Mucosa of descending colon (tissue), 3 donors: ENCODE measurements at regions not wholly inside any gene's neighbourhood (a gene's known extent, or its start where the extent isn't known, plus 50 kb on each side); places are given as distances from the start of the nearest gene placed in this dataset.

ENCODE experiments used
- ATAC-seq: fragments of 200-7000 bp; cut with Tn5 transposase; one replicate; pipeline ENCODE4 v1.9.1; 2020; ENCODE audit warnings: mild to moderate bottlenecking, moderate library complexity
- DNase-seq, 3 donors: peaks; one replicate each; pipeline ENCODE4 v3.0.0-alpha.2; 2020
- H3K36me3 ChIP-seq: fragments of 200-600 bp; one replicate; pipeline ENCODE4 v1.8.0; 2021; ENCODE audit warnings: low read depth, mild to moderate bottlenecking
- H3K4me1 ChIP-seq: fragments of 200-600 bp; one replicate; pipeline ENCODE4 v1.8.0; 2021; ENCODE audit warnings: low read depth, mild to moderate bottlenecking
- H3K4me3 ChIP-seq: fragments of 200-600 bp; one replicate; pipeline ENCODE4 v1.8.0; 2021; ENCODE audit warnings: mild to moderate bottlenecking
- H3K9me3 ChIP-seq: fragments of 200-600 bp; one replicate; pipeline ENCODE4 v1.8.0; 2021; ENCODE audit warnings: mild to moderate bottlenecking
- CTCF ChIP-seq: fragments of 200-600 bp; IDR thresholded peaks from one replicate; pipeline ENCODE4 v1.8.0; 2022; ENCODE audit warnings: antibody characterized with exemption, mild to moderate bottlenecking
- intact Hi-C, 2 donors: fragments of 100-400 bp; cut with DNase I in 1 of 2; cut with micrococcal nuclease in 1 of 2; formaldehyde crosslinking; loops; one replicate each; pipeline versions ENCODE4 v1.11.0 to v1.11.1; 2022; cut with DNase I, micrococcal nuclease
- donor health status: DM: no; HTN: no; CAD: no; lungs with moderate emphysema.
- donor health status: DM: no; HTN: no; CAD: no.
- donor health status: DM: no; HTN: yes; CAD: no.

- intact Hi-C loops = no loop called here
- DNase-seq = no peak
- ATAC-seq = no peak
- Histone ChIP-seq H3K4me1 (no peaks in the 10 kb centered on the region), H3K9me3 (peaks cover 1% of the 10 kb centered on the region), H3K36me3 (no peaks in the 10 kb centered on the region), H3K4me3 (no peak overlapping the region)
- TF ChIP-seq CTCF = no peak
Observed at GRCh38 chr6:166046982-166047381, 120.7 kb downstream of the TBXT start.

DNA sequence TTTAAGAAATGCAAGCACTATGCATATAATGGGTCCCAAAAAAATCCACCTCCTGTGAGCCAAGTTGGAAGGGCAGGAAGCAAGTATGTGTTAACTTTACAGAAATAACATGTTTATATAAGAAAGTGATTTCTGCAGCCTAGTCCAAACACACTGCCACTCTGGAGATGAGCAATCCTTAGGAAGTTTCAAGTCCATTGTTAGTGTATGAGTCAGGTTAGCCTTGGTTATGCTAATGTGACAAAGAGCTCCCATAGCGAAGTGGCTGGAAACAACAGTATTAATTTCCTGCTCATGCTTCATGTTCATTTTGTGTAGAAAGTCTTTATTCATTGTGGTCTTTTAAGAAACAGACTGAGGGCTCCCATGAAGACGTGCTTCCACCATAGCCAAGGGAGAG, 121.4 kb downstream of the TBXT start:
- Histone ChIP-seq H3K36me3 (no peaks in the 10 kb centered on the region), H3K9me3 (no peaks in the 10 kb centered on the region), H3K4me3 (no peak overlapping the region), H3K4me1 (no peaks in the 10 kb centered on the region)
- DNase-seq (no peak), ATAC-seq (peak; percentile 51)
- intact Hi-C loops = no loop called here
- no peak for TF ChIP-seq CTCF

DNA sequence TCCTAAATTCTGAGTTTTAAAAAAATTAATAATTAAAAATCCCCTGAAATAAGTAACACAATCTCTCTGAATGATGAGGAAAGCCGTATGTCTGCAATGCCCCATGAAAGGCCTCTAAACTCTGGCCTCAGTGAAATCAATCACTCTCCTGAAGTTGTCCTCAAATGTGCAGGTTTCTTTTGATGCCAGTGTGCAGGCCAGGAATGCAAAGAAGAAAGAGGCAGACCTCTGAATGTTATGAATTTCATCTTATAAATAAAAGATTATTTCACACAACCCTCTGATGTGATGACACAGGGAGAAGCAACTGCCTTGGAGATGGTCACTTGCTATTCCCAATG, 121.8 kb downstream of the TBXT start:
- intact Hi-C loops = no loop called here
- Histone ChIP-seq H3K4me3 (no peak overlapping the region), H3K9me3 (no peaks in the 10 kb centered on the region), H3K4me1 (no peaks in the 10 kb centered on the region), H3K36me3 (no peaks in the 10 kb centered on the region)
- no peak for ATAC-seq
- no peak for TF ChIP-seq CTCF
- no peak for DNase-seq

DNA sequence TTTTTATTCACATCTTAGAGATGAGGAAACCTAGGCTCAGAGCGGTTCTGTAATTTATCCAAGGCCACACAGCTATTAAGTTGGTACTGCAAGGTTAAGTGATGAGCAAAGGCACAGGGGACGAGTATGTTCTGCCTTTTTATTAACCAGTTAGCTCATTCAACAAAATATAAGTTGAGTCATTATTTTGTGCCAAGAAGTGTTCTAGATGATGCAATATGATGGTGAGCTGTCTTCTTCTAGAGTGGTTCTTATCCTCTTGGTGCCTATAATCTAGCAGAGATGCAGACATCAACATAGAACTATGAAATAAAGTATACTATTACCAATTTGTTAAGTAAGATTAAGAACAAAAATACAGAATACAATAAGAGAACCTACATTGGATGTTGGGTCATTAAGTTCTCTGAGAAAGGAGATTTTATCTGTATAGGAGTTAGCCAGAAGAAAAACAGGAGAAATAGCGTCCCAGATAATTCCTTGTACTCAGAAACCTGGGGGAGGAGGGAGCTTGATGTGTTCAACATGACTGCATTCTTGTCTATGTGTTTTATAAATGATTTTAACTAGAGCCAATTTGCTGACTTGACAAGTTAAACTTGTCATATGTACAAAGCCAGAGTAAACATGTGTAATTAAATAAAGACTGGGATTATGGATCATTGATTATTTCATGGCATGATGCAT, 122.3 kb downstream of the TBXT start:
- no peaks in the 10 kb centered on the region for H3K9me3 ChIP-seq
- TF ChIP-seq CTCF = no peak
- no peak overlapping the region for H3K4me3 ChIP-seq
- intact Hi-C loops = no loop called here
- no peaks in the 10 kb centered on the region for H3K4me1 ChIP-seq
- DNase-seq = no peak
- ATAC-seq = no peak
- no peaks in the 10 kb centered on the region for H3K36me3 ChIP-seq

DNA sequence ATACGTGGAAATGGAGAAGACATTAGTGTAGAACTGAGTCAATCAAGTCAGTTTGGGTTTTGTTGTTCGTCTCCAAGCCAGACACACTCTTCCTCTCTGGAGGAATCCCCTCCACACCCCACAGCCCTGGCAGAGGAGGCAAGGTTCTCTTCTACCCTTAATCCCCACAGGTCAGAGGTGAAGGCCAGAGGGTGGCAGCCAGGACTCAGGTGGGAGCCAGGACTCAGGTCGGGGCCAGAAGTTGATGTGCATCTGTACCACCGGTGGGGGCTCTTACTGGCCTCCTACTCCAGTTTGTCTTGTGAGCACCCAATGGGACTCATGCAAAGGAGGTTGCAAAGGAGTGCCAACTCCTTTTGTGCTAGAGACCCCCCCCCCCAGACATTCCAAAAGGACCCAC, 126.4 kb downstream of the TBXT start:
- no peak for TF ChIP-seq CTCF
- intact Hi-C loops = no loop called here
- ATAC-seq = no peak
- no peak for DNase-seq
- Histone ChIP-seq H3K36me3 (no peaks in the 10 kb centered on the region), H3K9me3 (peaks cover 3% of the 10 kb centered on the region), H3K4me1 (no peaks in the 10 kb centered on the region), H3K4me3 (no peak overlapping the region)

GRCh38 chr6:166040292-166040691, 127.4 kb downstream of the TBXT start:
- Histone ChIP-seq H3K4me3 (no peak overlapping the region), H3K9me3 (peaks cover 3% of the 10 kb centered on the region), H3K36me3 (no peaks in the 10 kb centered on the region), H3K4me1 (no peaks in the 10 kb centered on the region)
- ATAC-seq = no peak
- no peak for DNase-seq
- intact Hi-C loops = no loop called here
- no peak for TF ChIP-seq CTCF
